Esophagus muscularis mucosa (tissue), 4 donors: ENCODE measurements at regions not wholly inside any gene's neighbourhood (a gene's known extent, or its start where the extent isn't known, plus 50 kb on each side); places are given as distances from the start of the nearest gene placed in this dataset.

ENCODE experiments used
- EP300 ChIP-seq: sonication (generic); formaldehyde crosslinking; IDR thresholded peaks from one replicate; pipeline ENCODE4 v1.6.1; 2017; ENCODE audit warnings: antibody characterized with exemption
- POLR2A ChIP-seq: fragments of 450-650 bp; IDR thresholded peaks from one replicate; pipeline ENCODE4 v1.6.1; 2017; ENCODE audit warnings: antibody characterized with exemption, moderate library complexity, mild to moderate bottlenecking, low read depth
- POLR2AphosphoS5 ChIP-seq, 2 donors: sonication (generic); formaldehyde crosslinking; IDR thresholded peaks; one replicate each; pipeline ENCODE4 v1.6.1; 2017; ENCODE audit warnings: antibody characterized with exemption in 2 of 2
- TF ChIP-seq, protein P1 (sequence below), 3 experiments: fragments of 200-600 bp in 2 of 3; fragments of 450-650 bp in 1 of 3; sonication (generic) in 2 of 3; IDR thresholded peaks; one replicate each; pipeline ENCODE4 v1.5.1; 2017 to 2019; ENCODE audit warnings: antibody characterized with exemption in 3 of 3, mild to moderate bottlenecking in 2 of 3, moderate library complexity in 1 of 3

DNA sequence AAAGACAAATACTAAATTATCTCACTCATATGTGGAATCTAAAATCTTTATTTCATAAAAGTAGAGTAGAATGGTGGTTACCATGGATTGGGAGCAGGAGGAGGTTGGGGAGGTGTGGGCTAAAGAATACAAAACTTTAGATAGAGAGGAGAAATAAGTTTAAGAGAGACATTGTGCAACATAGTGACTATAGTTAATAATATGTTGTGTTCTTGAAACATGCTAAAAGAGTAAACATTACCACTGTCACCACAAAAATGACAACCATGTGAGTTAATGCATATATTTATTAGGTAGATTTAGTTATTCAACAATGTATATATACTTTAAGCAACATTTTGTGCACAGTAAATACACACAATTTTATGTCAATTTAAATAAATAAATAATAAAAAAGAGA, 128.5 kb upstream of the COL3A1 start:
- TF ChIP-seq, protein P1, sequence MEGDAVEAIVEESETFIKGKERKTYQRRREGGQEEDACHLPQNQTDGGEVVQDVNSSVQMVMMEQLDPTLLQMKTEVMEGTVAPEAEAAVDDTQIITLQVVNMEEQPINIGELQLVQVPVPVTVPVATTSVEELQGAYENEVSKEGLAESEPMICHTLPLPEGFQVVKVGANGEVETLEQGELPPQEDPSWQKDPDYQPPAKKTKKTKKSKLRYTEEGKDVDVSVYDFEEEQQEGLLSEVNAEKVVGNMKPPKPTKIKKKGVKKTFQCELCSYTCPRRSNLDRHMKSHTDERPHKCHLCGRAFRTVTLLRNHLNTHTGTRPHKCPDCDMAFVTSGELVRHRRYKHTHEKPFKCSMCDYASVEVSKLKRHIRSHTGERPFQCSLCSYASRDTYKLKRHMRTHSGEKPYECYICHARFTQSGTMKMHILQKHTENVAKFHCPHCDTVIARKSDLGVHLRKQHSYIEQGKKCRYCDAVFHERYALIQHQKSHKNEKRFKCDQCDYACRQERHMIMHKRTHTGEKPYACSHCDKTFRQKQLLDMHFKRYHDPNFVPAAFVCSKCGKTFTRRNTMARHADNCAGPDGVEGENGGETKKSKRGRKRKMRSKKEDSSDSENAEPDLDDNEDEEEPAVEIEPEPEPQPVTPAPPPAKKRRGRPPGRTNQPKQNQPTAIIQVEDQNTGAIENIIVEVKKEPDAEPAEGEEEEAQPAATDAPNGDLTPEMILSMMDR (IDR thresholded peaks at IDR 0.05): no peak
- TF ChIP-seq POLR2AphosphoS5 (IDR thresholded peaks at IDR 0.05) (no peak), POLR2A (no peak), EP300 (no peak)
